ENCODE measurements at regions not wholly inside any gene's neighbourhood (a gene's known extent, or its start where the extent isn't known, plus 50 kb on each side); places are given as distances from the start of the nearest gene placed in this dataset.
A peak's percentile ranks its signal among the peaks of the same experiment; 100 is the strongest.

- DNase-seq (ENCODE audit: low read depth) = no peak
Measured at GRCh38 chr15:100783760-100784492, 95.7 kb upstream of the ALDH1A3 start.

- DNase-seq (ENCODE audit: low read depth) = no peak
Measured at GRCh38 chr15:100784493-100785180, 95.0 kb upstream of the ALDH1A3 start.

DNA sequence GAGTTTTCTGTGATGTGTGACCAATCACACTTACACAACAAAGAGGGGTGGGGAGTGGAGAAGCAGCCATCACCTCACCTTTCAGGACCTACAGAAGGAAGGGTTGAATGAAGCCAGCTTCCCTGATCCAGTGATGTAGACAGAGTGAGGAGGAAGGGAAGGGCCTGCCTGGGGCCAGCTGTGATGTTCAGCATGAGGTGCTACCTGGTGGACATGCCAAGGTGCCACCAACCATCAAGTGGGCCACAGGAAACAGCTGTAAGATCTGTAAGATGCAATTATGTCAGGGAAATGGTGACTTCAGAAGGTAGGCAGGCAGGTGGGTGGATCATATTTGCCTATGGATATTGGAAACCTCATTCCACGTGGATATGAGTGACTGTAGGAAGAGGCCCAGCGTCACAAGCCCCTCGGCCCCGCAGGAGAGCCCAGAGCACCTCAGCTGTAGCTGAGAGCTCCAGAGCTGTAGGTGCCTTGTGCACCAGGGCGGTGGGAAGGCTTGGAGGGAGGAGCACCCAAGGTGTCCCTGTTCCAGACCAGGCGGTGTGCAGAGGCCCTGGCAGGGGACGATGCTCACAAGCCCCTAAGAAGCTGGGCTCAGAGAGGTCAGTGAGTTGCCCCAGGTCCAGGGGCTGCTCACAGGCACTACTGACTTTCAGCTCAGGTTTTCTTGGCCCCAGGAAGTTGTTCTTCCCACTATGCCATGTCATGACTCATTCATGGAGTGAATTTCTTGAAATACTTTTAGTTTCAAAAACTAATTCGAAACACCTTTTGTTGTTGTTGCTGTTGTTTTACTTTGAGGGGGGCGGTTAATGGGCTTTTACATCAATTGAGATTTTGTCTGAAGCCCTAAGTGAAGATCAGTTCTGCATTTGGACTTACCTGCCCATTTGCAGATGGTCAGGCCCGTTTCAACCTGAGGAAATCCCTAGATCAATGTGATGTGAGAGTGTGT, 94.2 kb upstream of the ALDH1A3 start:
- DNase-seq (ENCODE audit: low read depth) = no peak

DNA sequence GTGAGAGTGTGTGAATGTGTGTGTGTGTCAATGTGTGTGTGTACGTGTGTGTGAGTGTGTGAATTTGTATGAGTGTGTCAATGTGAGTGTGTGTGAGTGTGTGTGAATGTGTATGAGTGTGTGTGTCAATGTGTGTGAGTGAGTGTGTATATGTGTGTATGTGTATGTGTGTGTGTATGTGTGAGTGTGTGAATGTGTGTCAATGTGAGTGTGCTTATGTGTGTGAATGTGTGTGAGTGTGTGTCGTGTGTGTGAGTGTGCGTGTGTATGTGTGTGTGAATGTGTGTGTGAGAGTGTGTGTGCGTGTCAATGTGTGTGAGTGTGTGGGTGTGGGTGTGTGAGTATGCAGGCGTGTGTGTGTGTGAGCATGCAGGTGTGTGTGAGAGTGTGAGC, 93.5 kb upstream of the ALDH1A3 start:
- no peak for DNase-seq (ENCODE audit: low read depth)

- no peak for DNase-seq (ENCODE audit: low read depth)
Measured at GRCh38 chr15:100786901-100787566, 92.6 kb upstream of the ALDH1A3 start.

DNA sequence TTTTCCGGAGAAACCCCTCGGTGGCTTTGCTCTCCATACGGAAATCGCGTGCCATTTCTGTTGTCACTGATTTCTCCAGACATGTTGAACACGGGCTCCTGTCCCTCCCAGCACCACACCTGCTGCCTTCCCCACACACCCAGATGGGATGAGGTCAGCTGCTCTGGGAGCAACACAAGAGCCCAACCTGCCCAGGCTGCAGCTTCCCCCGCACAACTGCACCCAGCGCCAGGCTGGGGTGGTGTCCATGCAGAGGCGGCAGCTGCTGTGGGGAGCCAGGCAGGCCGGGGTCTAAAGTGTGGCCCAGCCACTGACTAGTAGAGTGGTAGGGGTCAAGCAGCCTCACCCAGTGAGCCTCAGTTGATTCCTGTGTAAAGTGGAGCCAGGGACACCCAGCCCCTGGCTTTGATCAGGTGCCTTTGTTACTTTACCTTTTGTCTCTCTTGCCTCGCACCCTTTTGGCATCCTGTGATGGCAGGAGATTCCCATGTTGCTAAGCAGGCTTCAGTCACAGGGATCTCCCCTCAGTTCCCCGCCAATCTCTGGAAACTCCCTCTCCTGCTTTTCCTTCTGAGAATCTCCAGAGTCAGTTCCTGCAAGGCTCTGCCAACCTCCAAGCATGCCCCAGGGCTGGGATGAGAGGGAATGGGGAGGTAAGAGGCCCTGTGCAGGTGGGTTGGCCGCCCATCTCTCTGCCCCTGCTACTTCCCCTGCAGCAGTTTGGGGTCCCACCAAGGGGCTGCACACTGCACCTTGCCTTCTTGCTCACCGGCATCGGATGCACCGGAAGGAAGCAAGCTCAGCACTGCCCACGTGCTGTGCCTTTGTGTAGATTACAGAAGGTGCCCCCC, 91.8 kb upstream of the ALDH1A3 start:
- no peak for DNase-seq (ENCODE audit: low read depth)

DNA sequence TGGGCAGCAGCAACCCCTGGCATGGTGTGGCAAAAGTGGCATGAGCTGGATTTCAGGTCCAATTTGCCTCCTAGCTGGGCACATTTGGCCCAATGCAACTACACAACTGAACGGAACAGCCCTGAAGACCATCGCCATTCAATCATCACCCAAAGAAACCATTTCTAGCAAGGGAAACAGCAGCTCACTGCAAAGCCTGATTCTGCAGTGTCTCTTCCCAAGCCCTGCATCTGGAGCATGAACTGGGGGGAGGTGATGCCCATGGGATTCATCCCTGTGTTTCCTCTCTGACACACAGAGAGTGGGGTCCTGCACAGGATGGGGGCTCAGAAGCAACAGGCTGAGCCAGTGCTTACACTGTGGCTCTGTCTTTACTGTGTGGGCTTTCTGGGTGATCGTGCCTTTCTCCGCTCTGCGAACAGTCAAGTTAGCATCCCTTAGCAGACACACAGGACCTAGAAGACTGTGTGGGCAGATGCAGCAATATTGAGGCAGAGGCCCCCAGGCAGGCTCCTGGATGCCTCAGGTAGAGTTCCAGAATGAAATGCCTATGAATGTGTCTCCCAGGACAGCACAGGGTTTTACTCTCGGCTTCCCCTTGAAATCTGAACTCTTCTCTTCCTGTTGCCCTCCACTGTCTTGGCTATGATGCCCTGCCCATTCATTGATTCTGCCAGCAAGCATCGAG, 91.1 kb upstream of the ALDH1A3 start:
- no peak for DNase-seq (ENCODE audit: low read depth)

DNA sequence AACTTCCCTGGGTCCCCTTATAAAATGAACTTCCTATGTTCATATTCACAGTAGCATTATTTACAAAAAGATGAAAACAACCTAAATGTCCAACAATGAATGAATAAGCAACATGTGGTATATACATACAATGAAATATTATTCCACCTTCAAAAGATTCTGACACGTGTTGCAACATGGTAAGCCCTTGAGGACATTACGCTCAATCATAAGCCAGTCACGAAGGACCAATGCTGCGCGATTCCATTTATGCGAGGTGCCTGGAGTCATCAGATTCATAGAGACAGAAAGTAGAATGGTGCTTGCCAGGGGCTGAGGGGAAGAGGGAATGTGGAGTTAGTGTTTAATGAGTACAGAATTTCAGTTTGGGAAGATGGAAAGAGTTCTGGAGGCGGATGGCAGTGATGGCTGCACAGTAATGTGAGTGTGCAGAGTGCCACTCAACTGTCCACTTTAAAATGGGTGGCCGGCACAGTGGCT, 88.8 kb upstream of the ALDH1A3 start:
- DNase-seq (ENCODE audit: low read depth) = no peak

GRCh38 chr15:100794008-100794407, 85.6 kb upstream of the ALDH1A3 start:
- no peak for DNase-seq (ENCODE audit: low read depth)

DNA sequence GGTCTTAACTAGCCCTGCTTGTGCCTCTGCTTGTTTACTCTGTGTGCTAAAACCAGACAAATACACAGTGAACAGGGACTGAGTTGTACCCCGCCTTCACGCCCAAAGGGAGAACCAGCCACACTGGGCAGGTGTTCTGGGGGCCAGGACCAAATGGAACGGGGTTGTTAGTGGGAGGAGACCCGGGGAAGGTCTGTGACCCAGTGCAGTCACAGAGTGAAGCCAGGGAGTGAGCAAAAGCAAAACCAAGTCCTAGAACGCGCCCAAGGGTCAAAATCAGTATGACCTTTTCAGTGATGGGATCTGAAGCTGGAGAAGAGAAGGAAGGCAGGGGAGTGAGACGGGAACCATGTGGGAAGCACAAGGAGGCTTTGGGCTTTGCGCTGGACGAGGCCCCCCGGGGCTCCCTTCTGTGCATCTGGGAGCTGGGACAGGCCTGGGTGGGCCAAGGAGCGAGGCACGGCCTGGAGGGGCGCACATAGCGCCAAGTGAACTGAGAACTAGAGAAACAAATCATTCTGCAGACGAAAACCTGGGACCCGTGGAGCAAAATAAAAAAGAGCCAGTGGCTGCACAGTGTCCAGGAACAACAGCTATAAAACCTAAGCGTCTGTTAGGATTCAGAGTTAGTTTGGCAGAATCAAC, 78.3 kb upstream of the ALDH1A3 start:
- no peak for DNase-seq (ENCODE audit: low read depth)

DNA sequence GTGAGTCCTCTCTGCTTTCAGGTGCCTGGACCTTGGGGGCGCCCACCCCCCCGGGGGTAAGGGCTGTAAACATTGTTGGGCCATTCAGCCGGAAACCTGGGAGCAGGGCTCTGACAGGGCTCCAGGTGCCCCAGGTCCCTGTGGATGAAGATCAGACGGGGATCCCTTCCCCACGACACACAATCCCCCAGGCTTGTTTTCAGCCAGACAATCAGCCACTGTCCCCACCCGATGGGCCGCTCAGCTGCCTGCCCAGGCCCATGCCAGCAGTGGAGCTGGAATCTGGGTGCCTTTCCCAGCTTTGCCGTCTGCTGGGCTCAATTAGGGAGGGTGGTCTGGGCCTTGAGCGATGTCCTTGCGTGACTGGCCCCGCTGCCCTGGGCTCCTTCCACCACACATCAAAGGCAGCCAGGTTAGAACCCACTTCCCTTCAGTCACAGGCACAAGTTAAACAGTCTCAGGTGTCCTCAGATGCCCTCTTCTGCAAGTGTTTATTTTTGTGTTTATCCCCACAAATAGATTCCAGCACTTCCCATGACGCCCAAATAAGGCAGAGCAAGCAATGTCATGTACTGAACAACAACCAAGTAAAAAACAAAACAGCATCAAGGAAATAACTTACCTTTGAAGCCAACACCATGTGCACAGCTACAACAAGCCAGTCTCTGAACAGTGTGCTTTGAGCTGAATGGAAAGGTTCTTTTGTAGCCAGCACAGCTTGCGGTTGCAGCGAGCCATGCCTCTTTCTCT, 77.0 kb upstream of the ALDH1A3 start:
- no peak for DNase-seq (ENCODE audit: low read depth)

- DNase-seq (ENCODE audit: low read depth) = peak; percentile 43
Measured at GRCh38 chr15:100803171-100803440, 76.5 kb upstream of the ALDH1A3 start.

DNA sequence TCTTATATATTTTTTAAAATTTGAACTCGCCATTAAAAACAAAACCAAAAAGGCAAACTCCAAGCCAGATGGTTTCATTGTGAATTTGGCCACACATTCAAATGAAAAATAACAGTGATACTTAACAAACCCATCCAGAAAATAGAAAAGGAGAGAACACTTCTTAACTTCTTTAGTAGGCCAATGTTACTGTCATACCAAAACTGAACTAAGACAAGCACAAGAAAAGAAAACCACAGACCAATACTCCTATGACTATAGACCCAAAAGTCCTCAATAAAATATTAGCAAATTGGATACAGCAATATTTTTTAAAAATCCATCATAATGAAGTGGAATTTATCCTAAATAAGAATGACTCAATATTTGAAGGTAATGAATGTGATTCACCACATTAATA, 73.5 kb upstream of the ALDH1A3 start:
- no peak for DNase-seq (ENCODE audit: low read depth)

- DNase-seq (ENCODE audit: low read depth) = no peak
Measured at GRCh38 chr15:100807028-100807427, 72.6 kb upstream of the ALDH1A3 start.

DNA sequence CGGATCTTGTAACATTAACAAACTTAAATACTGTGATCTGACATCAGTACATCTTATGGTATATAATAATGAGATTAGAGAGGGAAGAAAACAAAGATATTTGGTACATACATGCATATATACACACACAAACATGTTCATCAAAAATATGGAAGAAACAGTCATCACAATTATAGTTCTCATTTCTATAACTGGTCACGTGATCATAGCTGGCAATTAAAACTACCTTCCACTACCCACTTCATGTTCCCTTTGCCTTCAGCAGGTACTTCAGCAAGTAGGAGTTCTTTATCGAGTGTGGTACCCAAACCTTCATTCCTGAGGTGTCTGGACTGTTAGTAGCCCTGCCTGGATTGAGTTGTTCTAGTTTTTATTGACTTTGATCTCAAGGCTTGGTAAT, 70.9 kb upstream of the ALDH1A3 start:
- no peak for DNase-seq (ENCODE audit: low read depth)

GRCh38 chr15:100809151-100809550, 70.5 kb upstream of the ALDH1A3 start:
- DNase-seq (ENCODE audit: low read depth) = peak; percentile 32

- no peak for DNase-seq (ENCODE audit: low read depth)
Measured at GRCh38 chr15:100809587-100809986, 70.0 kb upstream of the ALDH1A3 start.

DNA sequence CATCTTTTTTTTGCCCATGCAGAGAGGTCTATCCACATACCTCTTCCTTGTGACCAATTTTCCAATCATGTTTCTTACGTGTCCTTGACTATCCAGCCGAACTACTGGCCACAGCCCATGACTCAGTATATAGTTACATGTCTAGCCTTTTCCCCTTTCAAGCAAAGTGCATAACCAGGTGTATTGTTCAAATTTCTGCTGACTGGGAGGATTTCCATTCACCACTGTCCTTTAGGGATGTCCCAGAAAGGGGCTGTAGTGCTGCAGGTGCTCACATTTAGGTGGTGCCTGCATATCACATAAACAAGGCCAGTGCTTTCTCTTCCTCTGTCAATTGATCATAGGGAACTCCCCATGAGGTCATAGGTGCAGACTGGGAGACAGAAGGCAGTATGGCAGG, 69.4 kb upstream of the ALDH1A3 start:
- DNase-seq (ENCODE audit: low read depth) = no peak

DNA sequence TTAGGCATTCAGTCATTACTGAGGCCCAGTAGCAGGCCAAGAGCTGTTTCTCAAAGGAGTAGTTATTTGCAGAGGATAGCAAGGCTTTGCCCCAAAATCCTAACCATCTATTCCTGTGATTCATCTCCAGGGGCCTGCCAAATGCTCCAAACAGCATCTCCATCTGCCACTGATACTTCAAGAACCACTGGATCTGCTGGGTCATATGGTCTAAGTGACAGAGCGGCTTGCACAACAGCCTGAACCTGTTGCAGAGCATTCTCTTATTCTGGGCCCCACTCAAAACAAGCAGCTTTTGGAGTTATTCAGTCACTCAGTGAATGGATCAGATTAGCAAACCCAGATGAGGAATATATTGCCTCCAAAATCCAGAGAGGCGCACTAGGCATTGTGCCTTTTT, 68.8 kb upstream of the ALDH1A3 start:
- no peak for DNase-seq (ENCODE audit: low read depth)
